CD4-positive, alpha-beta T cell (primary cell): ENCODE measurements at regions not wholly inside any gene's neighbourhood (a gene's known extent, or its start where the extent isn't known, plus 50 kb on each side); places are given as distances from the start of the nearest gene placed in this dataset.

Experiments used
- ATAC-seq: fragments of 200-7000 bp; cut with Tn5 transposase; one replicate; pipeline ENCODE4 v1.10.0; 2022; ENCODE audit warnings: mild to moderate bottlenecking; ENCODE audit not compliant: poor library complexity
- CTCF ChIA-PET: fragments of 350-600 bp; sonication (Branson Sonifier 250); formaldehyde crosslinking; loops from one replicate; lab custom pipeline; 2021; ENCODE audit warnings: antibody characterized with exemption, inconsistent platforms; lab: Charles Lee
- POLR2A ChIA-PET: fragments of 350-600 bp; sonication (Branson Sonifier 250); formaldehyde crosslinking; loops from one replicate; lab custom pipeline; 2021; ENCODE audit warnings: antibody characterized with exemption, inconsistent platforms; lab: Charles Lee
- DNase-seq, 14 experiments: peaks; one replicate each; pipeline ENCODE4 v3.0.0-alpha.2; 2013 to 2020; ENCODE audit warnings: mixed read lengths in 2 of 14
- H3K27ac ChIP-seq, 2 donors: one replicate each; pipeline versions ENCODE4 v1.5.1 to v1.7.0; 2013; ENCODE audit warnings: low read length in 2 of 2, low read depth in 1 of 2, mild to moderate bottlenecking in 1 of 2
- H3K27me3 ChIP-seq, 2 experiments: 1 replicate in 1 of 2; 2 replicates in 1 of 2; pipeline versions ENCODE4 v1.6.1 to v1.7.0; 2013; ENCODE audit warnings: low read length in 2 of 2, control low read depth in 1 of 2, mild to moderate bottlenecking in 1 of 2, moderate library complexity in 1 of 2; ENCODE audit not compliant: insufficient read depth in 2 of 2, control insufficient read depth in 1 of 2
- H3K36me3 ChIP-seq: one replicate; pipeline ENCODE4 v1.6.1; 2013; ENCODE audit warnings: low read length, control low read depth; ENCODE audit not compliant: insufficient read depth
- H3K4me1 ChIP-seq: one replicate; pipeline ENCODE4 v1.6.1; 2013; ENCODE audit warnings: low read length, control low read depth; ENCODE audit not compliant: insufficient read depth
- H3K4me3 ChIP-seq: one replicate; pipeline ENCODE4 v1.5.1; 2013; ENCODE audit warnings: mild to moderate bottlenecking, low read length, moderate library complexity
- H3K9me3 ChIP-seq, 2 experiments: 1 replicate in 1 of 2; 2 replicates in 1 of 2; pipeline versions ENCODE4 v1.6.1 to v1.7.0; 2013; ENCODE audit warnings: low read length in 2 of 2, mild to moderate bottlenecking in 2 of 2, control low read depth in 1 of 2, moderate library complexity in 1 of 2; ENCODE audit not compliant: control insufficient read depth in 1 of 2, insufficient read depth in 1 of 2
- H3K27ac Mint-ChIP-seq: one replicate; pipeline ENCODE4 v1.8.0; 2020; ENCODE audit warnings: mixed read lengths
- H3K27me3 Mint-ChIP-seq: one replicate; pipeline ENCODE4 v1.8.0; 2021; ENCODE audit warnings: mixed read lengths
- H3K36me3 Mint-ChIP-seq: one replicate; pipeline ENCODE4 v1.8.0; 2021; ENCODE audit warnings: low read depth, mixed read lengths
- H3K4me1 Mint-ChIP-seq: one replicate; pipeline ENCODE4 v1.8.0; 2021; ENCODE audit warnings: low read depth, mixed read lengths
- H3K4me3 Mint-ChIP-seq: one replicate; pipeline ENCODE4 v1.8.0; 2020; ENCODE audit warnings: mild to moderate bottlenecking, mixed read lengths
- H3K9me3 Mint-ChIP-seq: one replicate; pipeline ENCODE4 v1.8.0; 2020; ENCODE audit warnings: mixed read lengths
- CTCF ChIP-seq: fragments of 200-600 bp; IDR thresholded peaks from one replicate; pipeline ENCODE4 v1.8.0; 2022; ENCODE audit warnings: antibody characterized with exemption, mild to moderate bottlenecking
- intact Hi-C, 2 experiments: fragments of 100-400 bp; cut with DNase I in 1 of 2; cut with micrococcal nuclease in 1 of 2; formaldehyde crosslinking; loops; one replicate each; pipeline versions ENCODE4 v1.15.1 to v1.9.0; 2023 to 2025; cut with DNase I, micrococcal nuclease

- no peaks in the 10 kb centered on the region for H3K36me3 ChIP-seq
- H3K27me3 ChIP-seq, result no peaks in the 10 kb centered on the region
- H3K4me3 ChIP-seq, result no peak overlapping the region
- no peaks in the 10 kb centered on the region for H3K4me1 ChIP-seq
- H3K27ac ChIP-seq, result no peak overlapping the region
- no peaks in the 10 kb centered on the region for H3K27me3 Mint-ChIP-seq
- no peaks in the 10 kb centered on the region for H3K9me3 ChIP-seq
- H3K36me3 Mint-ChIP-seq, result no peaks in the 10 kb centered on the region
- intact Hi-C loops, result no loop called here
- H3K4me3 Mint-ChIP-seq, result no peak overlapping the region
- peaks cover 13% of the 10 kb centered on the region for H3K9me3 Mint-ChIP-seq
- no peak for ATAC-seq
- no peak for TF ChIP-seq CTCF
- no peak for DNase-seq
- no peaks in the 10 kb centered on the region for H3K4me1 Mint-ChIP-seq
- POLR2A ChIA-PET, result no interaction called here
- CTCF ChIA-PET, result no interaction called here
- H3K27ac Mint-ChIP-seq, result no peak overlapping the region
These were observed 599.8 kb upstream of the CXADR start for GRCh38 chr21:16913010-16913409.

- Histone ChIP-seq H3K9me3 (no peaks in the 10 kb centered on the region), H3K27ac (no peak overlapping the region), H3K27me3 (no peaks in the 10 kb centered on the region), H3K4me3 (no peak overlapping the region), H3K36me3 (no peaks in the 10 kb centered on the region), H3K4me1 (no peaks in the 10 kb centered on the region)
- Mint-ChIP-seq H3K4me1 (no peaks in the 10 kb centered on the region), H3K27ac (no peak overlapping the region), H3K4me3 (no peak overlapping the region), H3K9me3 (peaks cover under 1% of the 10 kb centered on the region), H3K27me3 (no peaks in the 10 kb centered on the region), H3K36me3 (no peaks in the 10 kb centered on the region)
- ChIA-PET POLR2A (no interaction called here), CTCF (no interaction called here)
- DNase-seq, result no peak
- TF ChIP-seq CTCF, result no peak
- intact Hi-C loops, result no loop called here
- no peak for ATAC-seq
These were observed 584.4 kb upstream of the CXADR start for GRCh38 chr21:16928439-16928838.

- Mint-ChIP-seq H3K27ac (no peak overlapping the region), H3K9me3 (peaks cover 5% of the 10 kb centered on the region), H3K36me3 (no peaks in the 10 kb centered on the region), H3K27me3 (no peaks in the 10 kb centered on the region), H3K4me3 (no peak overlapping the region), H3K4me1 (no peaks in the 10 kb centered on the region)
- CTCF ChIA-PET, result no interaction called here
- intact Hi-C loops, result no loop called here
- Histone ChIP-seq H3K4me1 (no peaks in the 10 kb centered on the region), H3K36me3 (no peaks in the 10 kb centered on the region), H3K27me3 (no peaks in the 10 kb centered on the region), H3K27ac (no peak overlapping the region), H3K4me3 (no peak overlapping the region), H3K9me3 (no peaks in the 10 kb centered on the region)
- no peak for DNase-seq
- ATAC-seq, result no peak
- POLR2A ChIA-PET, result no interaction called here
- no peak for TF ChIP-seq CTCF
These were observed 580.5 kb upstream of the CXADR start for GRCh38 chr21:16932314-16932713.
